Thoracic aorta (tissue), 2 donors: ENCODE measurements at regions not wholly inside any gene's neighbourhood (a gene's known extent, or its start where the extent isn't known, plus 50 kb on each side); places are given as distances from the start of the nearest gene placed in this dataset.

Experiments
- ATAC-seq: fragments of 150-250 bp; one replicate; pipeline ENCODE4 v1.8.0; 2017; ENCODE audit warnings: low read depth; ENCODE audit not compliant: insufficient number of reproducible peaks, low FRiP score
- DNase-seq: peaks from one replicate; pipeline ENCODE4 v3.0.0-alpha.2; 2020; ENCODE audit warnings: low spot score
- H3K27ac ChIP-seq, 2 donors: fragments of 200-600 bp; sonication (generic); 1 replicate in 1 of 2; 2 replicates in 1 of 2; pipeline ENCODE4 v1.5.1; 2016; ENCODE audit warnings: mild to moderate bottlenecking in 2 of 2, moderate library complexity in 2 of 2
- H3K27me3 ChIP-seq: fragments of 200-600 bp; sonication (generic); replicated peaks from 2 replicates; pipeline ENCODE4 v1.6.0; 2016; ENCODE audit warnings: mild to moderate bottlenecking; ENCODE audit not compliant: insufficient read depth
- H3K36me3 ChIP-seq: fragments of 200-600 bp; sonication (generic); one replicate; pipeline ENCODE4 v1.5.1; 2016
- H3K4me1 ChIP-seq, 2 donors: fragments of 200-600 bp; sonication (generic); 1 replicate in 1 of 2; 2 replicates in 1 of 2; pipeline versions ENCODE4 v1.5.1 to v1.6.0; 2016; ENCODE audit warnings: low read depth in 2 of 2, mild to moderate bottlenecking in 1 of 2; ENCODE audit not compliant: control insufficient read depth in 1 of 2
- H3K4me3 ChIP-seq: fragments of 200-600 bp; sonication (generic); 2 replicates; pipeline ENCODE4 v1.5.1; 2016; ENCODE audit warnings: mild to moderate bottlenecking
- H3K9me3 ChIP-seq: fragments of 200-600 bp; sonication (generic); 2 replicates; pipeline ENCODE4 v1.5.1; 2016
- TF ChIP-seq, protein P1 (sequence below): fragments of 200-600 bp; sonication (generic); IDR thresholded peaks from one replicate; pipeline ENCODE4 v1.5.1; 2019; ENCODE audit warnings: antibody characterized with exemption

DNA sequence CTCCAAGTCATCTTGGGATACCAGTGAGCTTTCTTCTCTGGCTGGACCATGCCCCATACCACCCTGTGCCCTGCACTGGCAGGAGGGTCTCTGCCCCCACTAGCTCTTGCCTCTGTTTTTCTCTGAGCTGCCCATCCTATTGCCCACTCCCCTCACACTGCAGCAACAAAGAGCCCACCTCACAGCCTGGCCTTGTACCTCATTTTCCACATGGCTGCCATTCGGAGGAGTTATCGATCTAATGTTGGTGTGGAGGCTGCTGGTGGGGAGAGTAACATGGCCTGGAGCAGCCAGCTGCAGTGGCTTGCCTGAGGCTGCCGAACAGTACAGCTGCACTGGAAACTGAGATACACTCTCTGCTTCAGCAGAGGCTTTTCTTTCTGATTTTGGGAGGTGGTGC lies 65.7 kb upstream of the AGBL1 start:
- Histone ChIP-seq H3K4me1 (no peaks in the 10 kb centered on the region), H3K27ac (no peak overlapping the region), H3K9me3 (no peaks in the 10 kb centered on the region), H3K27me3 (no peaks in the 10 kb centered on the region), H3K36me3 (no peaks in the 10 kb centered on the region), H3K4me3 (no peak overlapping the region)
- no peak for ATAC-seq
- TF ChIP-seq, protein P1, sequence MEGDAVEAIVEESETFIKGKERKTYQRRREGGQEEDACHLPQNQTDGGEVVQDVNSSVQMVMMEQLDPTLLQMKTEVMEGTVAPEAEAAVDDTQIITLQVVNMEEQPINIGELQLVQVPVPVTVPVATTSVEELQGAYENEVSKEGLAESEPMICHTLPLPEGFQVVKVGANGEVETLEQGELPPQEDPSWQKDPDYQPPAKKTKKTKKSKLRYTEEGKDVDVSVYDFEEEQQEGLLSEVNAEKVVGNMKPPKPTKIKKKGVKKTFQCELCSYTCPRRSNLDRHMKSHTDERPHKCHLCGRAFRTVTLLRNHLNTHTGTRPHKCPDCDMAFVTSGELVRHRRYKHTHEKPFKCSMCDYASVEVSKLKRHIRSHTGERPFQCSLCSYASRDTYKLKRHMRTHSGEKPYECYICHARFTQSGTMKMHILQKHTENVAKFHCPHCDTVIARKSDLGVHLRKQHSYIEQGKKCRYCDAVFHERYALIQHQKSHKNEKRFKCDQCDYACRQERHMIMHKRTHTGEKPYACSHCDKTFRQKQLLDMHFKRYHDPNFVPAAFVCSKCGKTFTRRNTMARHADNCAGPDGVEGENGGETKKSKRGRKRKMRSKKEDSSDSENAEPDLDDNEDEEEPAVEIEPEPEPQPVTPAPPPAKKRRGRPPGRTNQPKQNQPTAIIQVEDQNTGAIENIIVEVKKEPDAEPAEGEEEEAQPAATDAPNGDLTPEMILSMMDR, result no peak
- DNase-seq, result no peak

DNA sequence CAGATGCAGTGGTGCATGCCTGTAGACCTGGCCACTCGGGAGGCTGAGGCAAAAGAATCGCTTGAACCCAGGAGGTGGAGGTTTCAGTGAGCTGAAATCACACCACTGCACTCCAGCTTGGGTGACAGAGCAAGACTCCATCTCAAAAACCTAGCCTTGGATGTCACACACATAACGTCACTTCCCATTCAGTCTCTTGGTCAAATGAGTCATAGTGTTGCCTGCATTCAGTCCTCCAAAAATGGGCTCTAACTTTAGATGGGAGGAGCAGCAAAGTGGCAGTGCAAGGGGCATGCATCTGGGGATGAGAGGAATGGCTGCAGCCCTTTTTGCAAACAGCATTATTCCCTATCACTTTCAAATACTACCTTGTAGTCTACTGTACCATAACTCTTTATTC lies 62.9 kb upstream of the AGBL1 start:
- no peaks in the 10 kb centered on the region for H3K36me3 ChIP-seq
- ATAC-seq (no peak), DNase-seq (no peak)
- H3K9me3 ChIP-seq, result no peaks in the 10 kb centered on the region
- no peak overlapping the region for H3K4me3 ChIP-seq
- no peaks in the 10 kb centered on the region for H3K4me1 ChIP-seq
- TF ChIP-seq, protein P1, result no peak
- H3K27ac ChIP-seq, result no peak overlapping the region
- H3K27me3 ChIP-seq, result no peaks in the 10 kb centered on the region

DNA sequence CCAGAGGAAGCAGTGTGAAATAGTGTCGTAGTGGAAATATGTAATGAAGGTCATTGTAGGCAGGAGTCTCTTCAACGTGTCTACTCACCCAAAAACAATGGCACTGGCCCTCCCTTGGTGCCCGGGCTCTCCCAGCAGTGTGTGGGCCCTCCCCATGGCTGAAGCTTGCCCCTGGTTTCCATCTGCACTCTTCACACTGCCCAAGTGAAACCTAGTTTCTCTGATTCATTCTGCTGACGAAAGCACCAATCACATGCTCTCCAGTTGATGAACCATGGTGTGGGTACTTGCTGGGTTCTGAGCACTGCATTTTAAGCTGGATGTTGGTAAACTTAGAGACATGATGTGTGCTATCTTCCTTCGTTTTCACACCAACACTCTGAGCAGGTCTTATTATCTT lies 61.0 kb upstream of the AGBL1 start:
- H3K36me3 ChIP-seq, result no peaks in the 10 kb centered on the region
- DNase-seq (no peak), ATAC-seq (no peak)
- no peaks in the 10 kb centered on the region for H3K9me3 ChIP-seq
- H3K27me3 ChIP-seq, result no peaks in the 10 kb centered on the region
- TF ChIP-seq, protein P1, result no peak
- H3K4me3 ChIP-seq, result no peak overlapping the region
- no peaks in the 10 kb centered on the region for H3K4me1 ChIP-seq
- no peak overlapping the region for H3K27ac ChIP-seq

DNA sequence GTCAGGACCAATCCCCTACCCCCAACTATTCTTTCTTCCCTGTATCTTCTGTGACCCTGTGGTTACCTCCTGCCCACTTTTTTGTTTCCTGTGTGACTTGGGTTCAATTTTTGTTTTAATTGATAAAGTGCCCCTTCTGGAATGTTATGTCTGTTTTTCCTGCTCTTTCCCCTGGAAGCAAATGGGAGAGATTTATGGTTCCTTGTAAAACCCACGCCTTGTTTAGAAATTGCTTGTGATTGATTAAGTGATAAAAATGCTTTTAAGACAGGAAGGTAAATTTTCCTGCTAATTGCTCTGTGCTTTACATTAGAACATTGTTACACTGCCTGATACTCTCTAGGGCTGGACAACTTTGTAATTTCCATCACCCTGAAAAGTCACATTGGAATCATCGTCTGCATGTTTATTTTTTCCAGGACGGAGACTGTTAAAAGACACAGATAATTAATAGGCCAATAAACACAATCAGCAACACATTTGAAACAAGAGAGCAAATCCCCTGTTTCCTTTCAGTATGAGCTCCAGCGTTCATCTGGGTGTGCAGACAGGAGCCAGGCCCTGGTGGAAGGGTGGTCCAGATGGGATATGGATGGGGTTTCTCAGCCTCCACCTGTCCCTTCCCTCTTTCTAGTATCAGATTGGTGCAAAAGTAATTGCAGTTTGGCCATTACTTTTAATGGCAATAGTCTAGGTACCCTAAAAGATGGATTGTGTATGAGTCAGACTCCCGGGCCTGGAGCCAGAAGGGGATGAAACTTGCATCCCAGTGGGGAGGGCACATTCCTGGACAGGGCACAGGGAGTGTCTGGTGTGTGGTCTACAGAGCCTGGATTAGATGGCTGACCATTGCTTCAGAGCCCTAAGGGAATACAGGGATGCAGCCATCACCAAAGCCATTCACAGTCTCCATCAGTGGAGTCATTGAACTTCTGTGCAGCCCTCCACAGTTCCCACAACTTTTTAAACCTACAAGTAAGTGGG lies 58.1 kb upstream of the AGBL1 start:
- TF ChIP-seq, protein P1, result no peak
- no peak for ATAC-seq
- DNase-seq, result no peak
- Histone ChIP-seq H3K27me3 (no peaks in the 10 kb centered on the region), H3K27ac (no peak overlapping the region), H3K4me3 (no peak overlapping the region), H3K9me3 (no peaks in the 10 kb centered on the region), H3K36me3 (no peaks in the 10 kb centered on the region), H3K4me1 (no peaks in the 10 kb centered on the region)

DNA sequence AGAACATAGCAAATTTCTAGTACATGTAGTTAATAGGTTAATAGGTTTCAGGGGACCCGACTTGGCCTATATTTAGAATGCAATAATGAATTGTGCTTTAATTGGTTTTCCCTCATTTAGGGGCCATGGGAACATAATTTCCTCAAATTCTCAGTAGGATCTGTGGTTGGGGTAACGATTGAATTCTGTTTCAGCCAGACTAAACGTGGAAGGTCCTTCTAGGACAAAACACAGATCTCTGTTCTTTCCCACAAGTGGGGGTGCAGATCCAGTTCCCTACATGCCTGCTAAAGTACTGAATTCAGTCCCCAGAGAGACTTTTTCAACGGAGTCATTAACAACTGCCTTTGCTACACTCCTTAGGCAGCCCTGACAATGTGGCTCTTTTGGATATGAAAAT lies 50.7 kb upstream of the AGBL1 start:
- H3K9me3 ChIP-seq, result no peaks in the 10 kb centered on the region
- no peak for DNase-seq
- H3K4me1 ChIP-seq, result no peaks in the 10 kb centered on the region
- H3K27me3 ChIP-seq, result no peaks in the 10 kb centered on the region
- H3K36me3 ChIP-seq, result no peaks in the 10 kb centered on the region
- TF ChIP-seq, protein P1, result no peak
- no peak for ATAC-seq
- no peak overlapping the region for H3K27ac ChIP-seq
- H3K4me3 ChIP-seq, result no peak overlapping the region
